GM21576 (cell line): ENCODE measurements at regions not wholly inside any gene's neighbourhood (a gene's known extent, or its start where the extent isn't known, plus 50 kb on each side); places are given as distances from the start of the nearest gene placed in this dataset.

ENCODE experiments used
- ATAC-seq: cut with Tn5 transposase; IDR thresholded peaks from one replicate; pipeline ENCODE4 v1.9.1; 2021; ENCODE audit warnings: mild to moderate bottlenecking, moderate library complexity; ENCODE audit not compliant: unreplicated experiment

DNA sequence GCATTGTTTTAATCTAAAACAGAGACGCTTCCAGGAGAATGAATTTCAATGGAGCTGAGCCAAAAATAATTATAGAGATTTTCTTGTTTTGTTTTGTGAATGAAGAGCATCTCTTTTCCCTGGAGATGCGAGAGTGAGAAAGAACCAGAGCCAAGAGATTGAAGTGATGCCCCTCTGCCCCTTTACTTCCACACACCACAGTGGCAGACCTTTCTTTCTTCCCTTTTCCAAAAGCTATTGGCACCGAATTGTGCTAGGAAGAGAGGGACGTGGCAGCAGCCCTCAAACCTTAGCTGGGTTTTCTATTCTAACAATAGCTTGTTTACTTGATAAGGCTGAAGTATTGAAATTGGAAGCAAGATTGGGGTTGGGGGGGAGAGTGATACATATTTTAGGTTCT is 133.0 kb upstream of the TMEM161B start:
- no peak for ATAC-seq

DNA sequence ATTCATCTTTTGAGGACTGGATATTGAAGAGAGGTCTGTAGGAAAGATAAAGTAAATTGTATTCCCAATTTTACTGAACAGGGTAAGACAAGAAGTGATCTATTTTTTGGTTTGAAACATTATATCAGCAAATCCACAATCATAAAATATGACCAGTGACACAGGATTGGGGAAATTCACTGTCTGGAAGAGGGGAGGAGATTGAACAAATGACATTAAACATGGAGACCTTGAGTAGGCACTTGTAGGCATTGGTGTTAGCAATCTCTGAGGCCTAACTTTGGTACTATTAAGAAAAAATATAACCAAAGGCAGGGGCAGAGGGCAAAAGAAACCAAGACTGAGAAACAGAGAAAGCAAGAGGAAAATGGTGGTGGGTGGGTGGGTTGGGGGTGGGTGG is 132.6 kb upstream of the TMEM161B start:
- no peak for ATAC-seq

DNA sequence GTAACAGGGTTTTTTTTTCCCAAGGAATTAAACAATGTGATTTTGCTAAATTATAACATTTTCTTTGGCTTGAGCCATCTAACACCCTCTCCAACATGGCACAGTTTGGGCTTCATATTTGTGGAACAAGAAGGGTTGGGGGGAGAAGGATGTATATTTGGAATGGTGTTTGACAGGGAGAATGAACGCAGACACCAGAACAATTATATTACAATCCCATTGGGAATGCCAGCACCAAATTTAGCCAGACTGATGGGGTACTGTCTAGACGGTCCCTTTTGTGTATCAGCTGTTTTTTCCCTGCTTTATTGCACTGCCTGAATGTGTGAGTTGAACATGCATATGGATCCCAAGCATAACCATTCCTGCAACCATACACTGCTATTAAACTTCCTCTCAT is 130.9 kb upstream of the TMEM161B start:
- ATAC-seq = no peak

DNA sequence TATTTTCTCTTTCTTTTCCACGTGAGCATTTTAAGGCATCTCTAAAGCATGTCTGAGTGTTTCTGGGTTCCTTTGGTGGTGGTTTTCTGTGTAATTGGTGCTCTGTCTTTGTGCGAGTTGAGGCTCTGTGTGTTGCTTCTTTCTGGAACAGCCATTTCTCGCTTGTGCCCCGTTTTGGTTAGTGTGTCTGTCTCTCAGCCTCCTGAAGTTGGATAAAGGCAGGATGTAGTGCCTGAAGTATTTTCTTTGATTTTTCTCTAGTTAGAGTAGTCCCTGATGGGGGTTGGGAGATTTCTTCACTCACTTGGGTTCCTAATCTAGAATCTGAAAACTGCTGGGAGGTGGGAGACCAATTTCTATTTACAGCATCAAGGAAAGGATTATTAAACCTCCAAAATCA is 129.7 kb upstream of the TMEM161B start:
- no peak for ATAC-seq

DNA sequence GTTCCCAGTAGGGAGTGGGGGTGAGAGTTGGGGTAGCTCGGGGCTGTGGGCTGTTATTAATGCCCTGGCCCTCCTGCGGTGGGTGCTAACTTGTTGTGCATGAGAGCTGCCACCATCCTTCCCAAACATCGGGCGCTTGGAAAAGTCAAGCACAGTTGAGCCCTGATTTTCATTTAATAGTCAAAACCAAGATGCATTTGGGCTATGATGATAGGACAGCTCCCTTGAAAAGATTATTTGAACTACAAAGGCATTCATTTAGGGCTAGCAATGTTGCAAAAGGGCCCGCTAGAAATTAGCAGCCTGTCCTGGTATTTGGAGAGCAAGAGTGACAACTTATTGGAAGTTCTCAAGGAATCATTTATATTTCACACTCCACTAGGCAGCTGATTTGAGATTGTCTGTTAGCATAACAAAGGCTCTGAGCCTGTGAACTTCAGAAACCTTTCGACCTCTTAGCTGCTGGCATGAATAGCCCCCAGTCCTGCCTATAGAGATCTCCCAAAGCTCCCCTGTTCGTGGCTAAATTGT is 128.2 kb upstream of the TMEM161B start:
- ATAC-seq = no peak

DNA sequence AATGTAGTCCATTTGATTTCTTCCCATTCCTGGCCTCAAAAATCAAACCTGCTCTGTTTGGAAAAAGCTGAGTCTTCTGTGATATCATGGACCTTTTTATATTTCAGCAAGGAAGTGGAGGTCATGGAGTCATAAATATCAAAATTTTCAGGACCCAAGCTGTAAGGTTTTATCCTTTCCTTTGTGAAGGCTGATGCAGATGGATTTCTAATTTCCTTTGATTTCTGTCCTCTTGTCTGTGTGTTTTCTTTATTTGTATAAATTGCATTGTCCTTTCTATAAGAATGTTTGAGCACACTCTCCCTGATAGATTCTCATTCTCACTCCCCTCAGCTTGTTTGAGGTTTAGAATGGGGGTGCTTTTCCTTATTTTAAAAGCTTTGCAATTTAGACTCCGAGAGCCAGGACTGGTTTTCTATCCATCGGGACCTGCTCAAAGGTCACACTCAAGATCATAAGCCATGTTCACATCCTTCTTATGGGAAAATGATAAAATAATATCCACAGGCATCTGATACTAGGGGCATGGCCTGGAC is 127.4 kb upstream of the TMEM161B start:
- no peak for ATAC-seq

DNA sequence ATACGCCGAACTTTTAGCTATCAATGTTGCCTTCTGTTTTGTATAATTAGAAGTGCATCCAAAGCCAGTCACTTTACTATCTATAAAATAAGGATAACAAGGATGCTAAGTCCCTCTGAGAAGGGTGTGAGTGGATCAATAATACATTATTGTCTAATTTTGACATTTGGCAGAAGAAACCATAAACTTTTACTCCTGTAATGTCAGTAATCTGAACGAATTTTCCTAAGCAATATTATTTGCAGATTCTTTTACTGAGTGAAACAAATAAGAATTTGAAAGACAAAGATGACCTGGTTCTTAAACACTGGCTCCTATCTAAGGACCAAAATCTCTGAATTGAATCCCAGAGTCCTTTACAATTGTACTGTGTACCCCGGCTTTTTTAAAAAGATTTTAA is 126.6 kb upstream of the TMEM161B start:
- no peak for ATAC-seq

DNA sequence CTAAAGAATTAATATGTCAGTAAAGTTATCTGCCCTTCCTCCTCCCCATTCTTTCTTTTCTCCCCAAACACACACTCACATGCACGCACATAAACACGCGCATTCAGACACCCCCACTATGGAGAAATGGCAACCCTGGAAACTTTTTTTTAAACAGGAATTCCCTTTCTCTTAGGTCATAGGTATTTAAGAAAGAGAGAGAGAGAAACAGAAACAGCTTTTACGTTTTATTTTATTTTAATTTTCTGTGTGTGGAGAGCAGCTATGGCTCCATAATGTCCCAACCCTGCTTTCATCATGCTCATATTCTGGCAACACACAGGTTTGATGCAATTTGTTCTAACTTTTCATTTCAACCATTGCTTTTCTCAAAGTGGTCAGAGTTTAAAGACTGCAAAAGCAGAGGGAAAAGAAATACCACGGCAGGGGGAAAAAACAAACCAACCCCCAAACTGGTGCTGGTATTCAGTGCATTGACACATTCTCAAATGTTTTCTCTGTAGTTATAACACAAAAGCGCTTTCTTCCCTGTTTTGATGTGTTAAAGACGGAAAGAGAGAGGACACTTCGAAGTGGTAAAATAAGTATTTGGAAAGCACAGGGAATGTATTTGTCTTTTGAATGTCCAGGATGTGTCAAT is 126.0 kb upstream of the TMEM161B start:
- no peak for ATAC-seq

DNA sequence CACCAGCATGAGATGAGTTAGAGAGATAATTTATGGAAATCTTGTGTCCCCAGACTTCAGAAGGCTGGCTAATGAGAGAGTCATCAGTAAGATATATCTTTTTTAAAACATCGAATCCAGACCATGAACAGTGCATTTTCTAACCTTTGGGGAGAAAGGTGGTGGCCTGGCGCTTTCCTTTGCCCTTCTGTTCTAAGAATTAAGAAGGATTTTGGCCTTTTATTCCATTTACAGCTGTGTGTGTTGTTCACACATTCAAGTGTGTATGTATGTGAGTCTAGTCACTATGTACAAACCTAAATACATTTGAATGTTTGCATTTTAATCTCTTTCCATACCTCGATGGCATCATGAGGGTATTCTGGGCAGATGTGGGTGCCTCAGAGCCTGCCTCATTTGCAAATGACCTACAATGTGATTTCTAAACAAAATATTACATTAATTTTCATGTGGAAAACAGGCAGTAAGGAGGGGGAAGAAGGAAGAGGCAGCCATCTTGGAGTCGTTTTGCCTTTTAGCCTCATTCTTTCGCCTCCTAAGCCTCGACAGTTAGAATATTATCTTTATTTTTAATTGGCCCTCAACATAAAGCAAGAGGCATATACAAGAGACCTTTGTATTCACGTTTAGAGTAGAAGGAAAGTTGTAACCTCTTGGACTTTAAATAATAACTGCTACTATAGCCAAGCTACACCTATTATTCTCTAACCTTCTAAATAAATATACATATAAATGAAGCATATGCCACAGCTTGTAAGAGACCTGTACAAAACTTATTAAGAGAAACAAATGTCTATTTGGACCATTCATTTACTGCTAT is 125.3 kb upstream of the TMEM161B start:
- no peak for ATAC-seq

DNA sequence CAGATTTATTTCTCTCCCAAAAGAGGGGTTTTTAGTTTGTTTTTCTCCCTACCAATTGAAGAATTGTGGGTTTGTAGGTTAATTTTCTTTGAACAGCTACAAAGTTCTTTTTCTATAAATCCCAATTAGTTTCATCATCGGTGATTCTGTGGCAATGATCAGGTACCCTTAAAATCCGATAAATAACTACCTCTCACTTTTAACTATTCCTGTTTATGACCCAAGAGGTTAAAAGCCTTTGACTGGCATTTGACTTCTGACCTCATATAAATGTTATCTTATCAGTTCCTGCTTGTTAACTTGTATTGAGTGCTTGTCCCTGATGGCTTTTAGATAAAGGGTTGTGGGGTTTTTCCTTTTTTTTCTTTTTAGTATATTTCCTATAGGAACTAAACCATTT is 124.4 kb upstream of the TMEM161B start:
- ATAC-seq = no peak

DNA sequence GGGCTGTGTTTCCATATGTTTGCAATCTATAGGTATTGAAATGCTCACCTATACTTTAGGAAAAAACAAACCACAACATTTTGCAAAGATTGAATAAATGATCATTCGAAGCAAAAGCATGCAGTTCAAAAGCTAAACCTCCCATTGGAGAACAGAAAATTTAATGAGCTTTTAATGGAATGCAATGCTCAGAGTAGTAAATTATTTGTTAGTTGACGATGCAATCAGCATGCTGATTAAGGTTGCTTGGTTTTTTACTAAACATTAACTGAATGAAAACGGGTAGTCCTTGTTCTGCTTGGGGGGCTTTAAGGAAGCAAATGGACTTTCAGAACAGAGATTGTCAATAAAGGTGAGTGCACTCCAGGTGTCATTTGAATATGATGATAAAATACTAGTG is 123.3 kb upstream of the TMEM161B start:
- ATAC-seq = no peak

DNA sequence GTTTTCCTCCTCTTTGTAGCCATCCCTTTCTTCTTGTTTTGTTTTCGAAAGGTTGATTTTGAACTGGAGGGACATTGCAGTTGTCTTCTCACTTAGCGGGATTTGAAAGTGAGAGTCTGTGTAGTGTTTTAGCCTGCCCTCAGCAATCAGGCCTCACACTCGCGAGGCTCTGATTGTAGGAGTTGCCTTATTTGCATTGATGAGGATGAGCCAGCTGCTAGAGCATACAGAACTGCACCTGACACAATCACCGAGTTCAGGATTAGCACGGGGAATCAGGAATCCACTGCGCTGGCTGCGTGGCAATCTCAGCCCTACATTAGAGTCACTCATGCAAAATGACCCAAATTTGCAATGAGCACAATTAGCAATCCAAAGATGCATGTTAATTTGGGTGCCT is 122.5 kb upstream of the TMEM161B start:
- no peak for ATAC-seq

DNA sequence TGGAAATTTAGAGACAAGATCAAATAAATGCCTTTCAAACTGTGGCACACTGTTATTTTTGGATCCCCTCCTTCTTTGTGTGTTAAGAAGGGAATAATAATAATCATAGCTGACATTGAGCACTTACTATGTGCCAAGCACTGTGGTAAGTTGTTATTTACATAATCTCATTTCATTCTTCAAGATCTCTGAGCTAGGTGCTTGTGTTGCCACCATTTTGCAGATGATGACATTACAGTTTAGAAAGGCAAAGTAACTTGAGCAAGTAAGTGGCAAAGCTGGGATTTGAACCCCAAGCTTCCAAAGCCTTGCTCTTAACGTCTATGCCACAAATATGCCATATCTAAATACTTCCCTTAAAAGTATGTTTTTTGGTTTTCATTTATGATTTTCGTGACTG is 121.8 kb upstream of the TMEM161B start:
- no peak for ATAC-seq

DNA sequence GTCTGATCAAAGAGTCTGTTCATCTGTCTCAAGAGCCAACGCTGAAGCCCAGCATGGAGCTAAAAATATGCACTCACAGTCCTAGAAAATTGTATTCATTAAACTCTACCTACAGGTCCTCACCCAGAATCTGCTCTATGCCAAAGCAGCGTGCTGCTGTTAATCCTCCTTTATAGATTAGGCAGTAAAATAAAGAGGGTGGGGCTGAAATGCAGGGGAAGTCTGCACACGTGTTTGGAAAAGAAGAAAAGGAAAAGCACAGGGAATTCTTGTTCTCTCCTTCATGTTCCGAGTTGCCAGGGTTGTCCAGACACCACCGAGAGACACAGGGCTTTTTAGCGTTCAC is 121.4 kb upstream of the TMEM161B start:
- no peak for ATAC-seq

DNA sequence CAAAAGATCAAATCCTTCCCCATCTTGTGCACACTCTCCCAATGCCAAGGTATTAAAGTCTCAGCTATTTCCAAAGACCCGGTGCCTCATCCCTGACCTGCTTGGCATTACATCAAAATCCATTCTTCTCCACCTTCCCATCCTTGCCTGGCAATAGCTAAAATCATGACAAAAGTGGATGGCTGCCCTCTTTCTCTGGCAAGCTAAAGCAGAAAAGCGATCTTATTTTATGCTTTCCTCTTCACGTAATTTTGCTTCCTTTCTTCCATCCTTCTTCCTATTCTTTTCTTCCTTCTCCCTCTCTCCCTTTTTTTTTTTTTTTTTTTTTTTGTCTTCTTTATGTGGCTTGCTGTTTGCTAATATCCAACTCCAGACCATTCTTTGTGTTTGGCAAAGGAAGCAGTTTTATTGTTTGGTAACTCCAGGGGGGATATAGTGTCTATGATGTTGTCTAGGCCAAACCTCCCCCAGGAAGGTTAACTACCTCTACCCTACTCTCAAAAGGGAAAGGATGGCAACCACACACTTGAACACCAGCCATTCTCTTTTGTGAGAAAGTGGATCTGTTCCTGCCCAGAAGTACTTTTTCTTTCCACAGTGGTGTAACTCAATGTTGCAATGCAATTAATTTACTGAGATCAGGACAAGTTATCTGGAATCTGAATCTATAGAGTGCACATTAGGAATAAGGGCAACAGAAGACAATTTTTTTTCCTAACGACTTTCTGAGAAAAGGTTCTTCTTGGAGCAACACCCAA is 120.9 kb upstream of the TMEM161B start:
- no peak for ATAC-seq

DNA sequence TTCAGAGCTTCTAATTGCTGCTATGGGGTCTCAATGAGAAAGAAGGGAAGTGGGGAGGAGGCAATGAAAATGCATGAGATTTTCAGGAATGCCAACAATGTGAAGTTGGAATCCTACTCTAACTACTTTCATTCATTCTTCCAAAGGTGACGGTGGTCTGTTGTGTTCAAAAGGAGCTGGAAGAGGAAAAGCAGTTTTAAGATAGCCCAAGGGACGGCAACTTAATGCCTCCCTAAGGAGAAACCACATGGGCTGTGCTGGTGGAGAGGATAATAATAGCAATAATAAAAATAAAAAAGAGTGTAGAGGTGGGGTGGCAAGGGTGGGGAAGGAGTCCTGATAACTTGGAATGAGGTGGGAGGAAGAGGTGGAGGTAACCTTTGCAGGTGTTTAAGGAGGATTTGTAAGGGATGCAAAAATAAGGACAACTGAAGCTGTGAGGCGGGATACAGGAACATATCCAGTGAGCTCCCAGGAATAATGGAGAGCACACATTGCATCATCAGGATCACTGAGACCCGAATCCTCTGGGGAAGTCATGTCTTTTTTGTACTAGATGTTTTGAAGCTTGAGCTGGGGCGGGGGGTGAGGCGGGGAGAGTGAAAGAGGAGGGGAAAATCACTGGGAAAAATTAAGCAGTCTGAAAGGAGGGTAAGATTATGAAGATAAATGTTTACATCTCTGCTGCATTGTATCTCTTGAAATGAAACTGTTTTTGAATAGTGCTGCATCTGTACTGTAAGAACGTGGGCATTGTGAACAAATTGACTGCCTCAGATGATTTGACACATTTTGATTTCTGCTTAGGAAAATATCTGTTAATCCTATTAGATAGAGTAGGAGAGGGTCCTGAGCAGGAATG is 120.1 kb upstream of the TMEM161B start:
- ATAC-seq = no peak

DNA sequence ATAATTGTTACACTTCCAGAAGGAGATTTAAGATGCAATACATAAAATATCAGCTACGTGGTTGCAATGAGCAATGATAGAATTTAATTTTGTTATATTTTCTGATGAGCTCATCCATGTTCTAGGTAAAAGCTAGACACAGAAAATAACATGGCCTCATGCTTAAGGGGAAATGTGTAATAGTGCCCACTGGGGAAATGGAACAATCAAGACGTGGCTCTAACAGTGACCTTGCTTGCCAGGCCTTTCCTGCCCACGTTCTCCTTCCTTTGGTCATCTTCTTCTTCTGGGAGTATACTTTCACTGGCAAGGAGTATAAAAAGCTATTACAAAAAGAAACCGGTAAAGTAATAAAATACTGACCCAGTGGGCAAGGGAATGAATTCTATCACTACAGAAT is 116.2 kb upstream of the TMEM161B start:
- ATAC-seq = no peak

DNA sequence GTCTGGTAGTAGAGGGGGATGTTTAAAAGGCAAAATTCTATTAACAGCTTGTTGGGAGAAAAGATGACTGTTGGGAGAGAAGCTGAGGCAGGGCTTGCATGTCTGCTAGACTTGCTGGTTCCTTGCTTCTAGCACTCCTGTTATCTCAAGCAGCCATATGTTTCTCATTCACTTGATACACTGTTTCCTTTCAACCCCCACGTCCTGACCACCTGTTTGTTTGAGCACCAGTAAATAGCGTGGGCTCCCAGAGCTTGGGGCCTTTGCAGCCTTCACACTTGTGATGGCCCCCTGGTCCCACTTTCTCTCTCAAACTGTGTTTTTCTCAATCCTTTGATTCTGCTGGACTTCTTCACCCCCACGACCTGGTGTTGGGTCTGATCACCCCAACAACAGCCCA is 111.7 kb upstream of the TMEM161B start:
- no peak for ATAC-seq

DNA sequence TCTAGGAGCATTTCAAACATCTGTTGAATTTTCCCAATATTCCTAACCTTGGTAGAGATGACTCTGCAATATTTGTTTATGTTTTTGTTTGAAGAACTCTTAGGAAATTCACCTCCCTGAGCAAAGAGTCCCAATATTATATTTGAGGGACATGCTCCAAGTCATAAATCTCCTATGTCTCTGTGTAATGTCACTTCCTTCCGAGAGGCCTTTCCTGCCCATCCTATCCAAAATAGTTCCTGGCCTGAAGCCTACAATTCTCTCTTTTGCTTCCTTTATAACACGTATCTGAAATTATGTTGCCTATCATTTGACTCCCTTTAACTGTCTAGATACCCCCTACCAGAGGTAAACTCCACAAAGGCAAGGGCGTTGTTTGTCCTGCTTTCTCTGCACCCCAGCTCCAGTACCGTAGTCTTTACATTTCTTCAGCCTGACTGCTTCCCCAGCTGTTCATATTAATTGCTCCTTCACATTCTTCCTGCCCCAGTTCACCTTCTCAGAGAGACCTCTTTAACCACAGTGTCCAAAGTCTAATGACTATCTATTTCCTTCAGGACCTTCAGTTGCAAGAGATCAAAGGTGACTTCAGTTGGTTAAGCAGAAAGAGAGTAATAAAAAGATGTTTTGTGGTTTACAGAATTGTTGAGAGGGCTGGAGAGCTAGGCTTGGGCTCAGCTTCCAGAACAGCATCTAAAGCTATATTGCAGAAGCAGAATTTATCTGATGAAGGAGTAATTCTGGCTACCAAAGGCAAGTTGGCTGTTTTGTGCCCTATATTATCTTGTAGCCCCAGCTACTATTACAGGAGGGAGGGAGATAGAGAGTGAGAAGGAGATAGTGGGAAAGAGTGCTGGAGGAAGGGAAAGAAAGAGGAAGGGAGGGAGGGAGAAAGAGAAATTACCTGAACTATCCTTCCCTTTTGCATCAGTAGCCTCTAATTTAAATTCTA is 109.3 kb upstream of the TMEM161B start:
- no peak for ATAC-seq

DNA sequence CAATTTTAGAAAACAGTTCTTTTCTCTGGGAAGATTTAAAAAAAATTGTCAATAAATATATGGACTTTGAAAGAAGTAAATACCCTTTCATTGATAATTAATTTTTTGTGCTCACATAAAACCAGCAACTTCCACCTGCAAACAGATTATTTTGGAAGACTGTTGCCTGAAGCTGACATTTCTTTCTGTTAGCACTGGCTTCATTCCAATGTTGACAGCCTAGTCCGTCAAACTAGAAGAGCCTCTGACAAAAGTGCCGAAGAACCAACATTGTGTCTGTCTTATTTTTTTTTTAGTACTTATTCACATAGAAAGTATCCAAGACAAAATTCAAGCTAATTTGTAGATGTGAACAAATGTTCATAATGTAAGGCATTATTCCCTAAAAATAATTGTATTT is 108.6 kb upstream of the TMEM161B start:
- no peak for ATAC-seq
